ENCODE measurements at regions not wholly inside any gene's neighbourhood (a gene's known extent, or its start where the extent isn't known, plus 50 kb on each side); places are given as distances from the start of the nearest gene placed in this dataset.

- intact Hi-C loops (cut with DNase I; ENCODE audit: low total_unique reads), result no loop called here
- Histone ChIP-seq H3K4me1 (no peaks in the 10 kb centered on the region), H3K9me3 (peaks cover 0 to 22% (median 9%) of the 10 kb centered on the region in 8 donors), H3K4me3 (no peak overlapping the region), H3K27ac (no peak overlapping the region), H3K36me3 (no peaks in the 10 kb centered on the region), H3K27me3 (replicated peaks in 1 of 7) (no peaks in the 10 kb centered on the region)
- 68 to 90% (median 79%) methylated on average over 1 of the region's 1 CpG for WGBS, 5 donors
- TF ChIP-seq POLR2AphosphoS5 (IDR thresholded peaks at IDR 0.05), result no peak
- TF ChIP-seq CTCF (IDR thresholded peaks at IDR 0.05 in 8 of 11, conservative IDR thresholded peaks at IDR 0.05 in 3 of 11), result no peak
- no peak for TF ChIP-seq POLR2A (IDR thresholded peaks at IDR 0.05)
- DNase-seq, result no peak
Observed at GRCh38 chr1:191818198-191818597, 340.1 kb upstream of the RGS18 start.

GRCh38 chr1:191831572-191831971 lies 326.7 kb upstream of the RGS18 start:
- Histone ChIP-seq H3K27me3 (replicated peaks in 1 of 7) (no peaks in the 10 kb centered on the region), H3K9me3 (no peaks in the 10 kb centered on the region), H3K4me1 (no peaks in the 10 kb centered on the region), H3K27ac (no peak overlapping the region), H3K36me3 (no peaks in the 10 kb centered on the region), H3K4me3 (no peak overlapping the region)
- WGBS, 5 donors, result 74 to 89% (median 75%) methylated on average over 4 of the region's 4 CpGs
- TF ChIP-seq CTCF (IDR thresholded peaks at IDR 0.05 in 8 of 11, conservative IDR thresholded peaks at IDR 0.05 in 3 of 11), result no peak
- no peak for TF ChIP-seq POLR2AphosphoS5 (IDR thresholded peaks at IDR 0.05)
- no peak for TF ChIP-seq POLR2A (IDR thresholded peaks at IDR 0.05)
- DNase-seq, result no peak
- intact Hi-C loops (cut with DNase I; ENCODE audit: low total_unique reads), result no loop called here

- no peaks in the 10 kb centered on the region for H3K4me1 ChIP-seq
- no peak overlapping the region for H3K4me3 ChIP-seq
- no peaks in the 10 kb centered on the region for H3K27me3 ChIP-seq (replicated peaks in 1 of 7)
- H3K27ac ChIP-seq, result no peak overlapping the region
- no peaks in the 10 kb centered on the region for H3K9me3 ChIP-seq
- TF ChIP-seq POLR2A (IDR thresholded peaks at IDR 0.05) (no peak), POLR2AphosphoS5 (IDR thresholded peaks at IDR 0.05) (no peak), CTCF (IDR thresholded peaks at IDR 0.05 in 8 of 11, conservative IDR thresholded peaks at IDR 0.05 in 3 of 11) (no peak)
- WGBS, 5 donors, result 66 to 72% (median 70%) methylated on average over 2 of the region's 2 CpGs
- no peaks in the 10 kb centered on the region for H3K36me3 ChIP-seq
- intact Hi-C loops (cut with DNase I; ENCODE audit: low total_unique reads), result no loop called here
- no peak for DNase-seq
Observed at GRCh38 chr1:191839891-191840290, 318.4 kb upstream of the RGS18 start.

- Histone ChIP-seq H3K36me3 (no peaks in the 10 kb centered on the region), H3K4me1 (no peaks in the 10 kb centered on the region), H3K27ac (no peak overlapping the region), H3K4me3 (no peak overlapping the region), H3K9me3 (no peaks in the 10 kb centered on the region), H3K27me3 (replicated peaks in 1 of 7) (no peaks in the 10 kb centered on the region)
- TF ChIP-seq CTCF (IDR thresholded peaks at IDR 0.05 in 8 of 11, conservative IDR thresholded peaks at IDR 0.05 in 3 of 11), result no peak
- no peak for TF ChIP-seq POLR2AphosphoS5 (IDR thresholded peaks at IDR 0.05)
- TF ChIP-seq POLR2A (IDR thresholded peaks at IDR 0.05), result no peak
- WGBS, 5 donors, result 66 to 90% (median 77%) methylated on average over 1 of the region's 1 CpG
- DNase-seq, result no peak
- intact Hi-C loops (cut with DNase I; ENCODE audit: low total_unique reads), result no loop called here
Observed at GRCh38 chr1:191851799-191852595, 306.3 kb upstream of the RGS18 start.
